ENCODE measurements at regions not wholly inside any gene's neighbourhood (a gene's known extent, or its start where the extent isn't known, plus 50 kb on each side); places are given as distances from the start of the nearest gene placed in this dataset.

GRCh38 chr13:83618966-83619365 is 263.3 kb downstream of the SLITRK1 start:
- in situ Hi-C loops (cut with MboI; ENCODE audit: low sequenced_read_pairs) = no loop called here

GRCh38 chr13:83613524-83613923 is 268.8 kb downstream of the SLITRK1 start:
- in situ Hi-C loops (cut with MboI; ENCODE audit: low sequenced_read_pairs) = no loop called here

- in situ Hi-C loops (cut with MboI; ENCODE audit: low sequenced_read_pairs) = no loop called here
These were observed 280.7 kb downstream of the SLITRK1 start for GRCh38 chr13:83601539-83601938.

GRCh38 chr13:83592095-83592494 is 290.2 kb downstream of the SLITRK1 start:
- in situ Hi-C loops (cut with MboI; ENCODE audit: low sequenced_read_pairs) = no loop called here

- in situ Hi-C loops (cut with MboI; ENCODE audit: low sequenced_read_pairs) = no loop called here
These were observed 292.5 kb downstream of the SLITRK1 start for GRCh38 chr13:83589814-83590213.

DNA sequence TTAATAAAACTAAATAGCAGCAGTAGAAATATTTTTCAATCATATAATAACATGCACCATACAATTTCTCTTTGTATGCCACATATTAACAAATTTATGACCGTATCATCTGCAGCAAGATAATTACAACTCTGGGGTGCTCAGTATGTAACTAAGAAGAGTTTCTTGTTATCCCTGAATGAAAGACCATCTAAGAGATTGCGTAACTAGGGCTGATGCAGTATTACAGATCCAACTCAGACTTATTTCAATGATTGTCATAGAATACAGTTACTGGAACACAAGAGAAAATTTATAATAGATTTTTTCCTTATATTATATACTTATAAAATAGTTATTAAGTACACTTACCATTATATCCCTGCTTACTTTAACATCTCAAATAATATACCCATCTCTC is 305.1 kb downstream of the SLITRK1 start:
- in situ Hi-C loops (cut with MboI; ENCODE audit: low sequenced_read_pairs) = no loop called here

- in situ Hi-C loops (cut with MboI; ENCODE audit: low sequenced_read_pairs) = no loop called here
These were observed 314.3 kb downstream of the SLITRK1 start for GRCh38 chr13:83568019-83568418.

DNA sequence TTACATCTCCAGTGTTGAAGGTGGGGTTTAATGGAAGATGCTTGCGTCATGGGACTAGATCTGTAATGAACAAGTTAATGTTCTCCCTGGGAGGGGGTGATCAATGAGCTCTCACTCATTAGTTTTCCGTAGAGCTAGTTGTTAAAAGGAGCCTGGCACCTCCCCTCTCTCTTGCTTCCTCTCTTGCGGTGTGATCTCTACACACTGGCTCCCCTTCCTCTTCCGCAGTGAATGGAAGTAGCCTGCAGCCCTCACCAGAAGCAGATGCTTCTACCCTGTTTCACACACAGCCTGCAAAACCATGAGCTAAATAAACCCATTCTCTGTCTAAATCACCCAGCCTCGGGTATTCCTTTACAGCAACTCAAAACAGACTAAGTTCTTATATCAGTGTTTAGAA is 318.8 kb downstream of the SLITRK1 start:
- in situ Hi-C loops (cut with MboI; ENCODE audit: low sequenced_read_pairs) = no loop called here

- in situ Hi-C loops (cut with MboI; ENCODE audit: low sequenced_read_pairs) = no loop called here
These were observed 324.4 kb downstream of the SLITRK1 start for GRCh38 chr13:83557845-83558244.

DNA sequence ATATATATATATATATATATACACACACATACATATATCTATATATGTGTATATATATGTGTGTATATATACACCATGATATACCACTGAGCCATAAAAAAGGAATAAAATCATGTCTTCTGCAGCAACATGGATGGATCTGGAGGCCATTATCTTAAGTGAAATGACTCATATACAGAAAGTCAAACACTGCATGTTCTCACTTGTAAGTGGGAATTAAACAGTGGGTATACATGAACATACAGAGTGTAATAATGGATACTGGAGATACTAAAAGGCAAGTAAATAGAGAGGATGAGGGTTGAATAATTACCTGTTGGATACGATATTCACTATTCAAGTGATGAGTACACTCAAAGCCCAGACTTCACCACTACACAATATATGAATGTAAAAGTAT is 332.6 kb downstream of the SLITRK1 start:
- in situ Hi-C loops (cut with MboI; ENCODE audit: low sequenced_read_pairs) = no loop called here

DNA sequence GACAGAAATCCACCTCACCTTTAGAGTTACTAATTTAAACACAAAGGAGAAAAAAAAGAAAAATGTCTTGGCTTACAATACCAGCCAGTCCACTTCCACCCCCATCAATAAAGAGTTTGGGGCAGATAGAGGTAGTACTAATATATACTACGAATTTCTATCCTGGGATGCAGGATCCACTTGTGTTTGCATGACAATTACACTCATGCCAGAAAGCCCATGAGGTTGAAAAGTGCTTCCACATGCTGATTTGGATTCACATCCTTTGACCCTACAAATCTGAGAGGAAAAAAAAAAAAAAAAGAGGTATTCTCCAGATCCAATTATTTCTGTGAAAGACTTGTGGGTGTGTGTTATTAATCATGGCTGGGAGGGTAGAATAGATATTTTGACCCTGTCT is 335.2 kb downstream of the SLITRK1 start:
- in situ Hi-C loops (cut with MboI; ENCODE audit: low sequenced_read_pairs) = no loop called here

GRCh38 chr13:83546476-83546875 is 335.8 kb downstream of the SLITRK1 start:
- in situ Hi-C loops (cut with MboI; ENCODE audit: low sequenced_read_pairs) = no loop called here

- in situ Hi-C loops (cut with MboI; ENCODE audit: low sequenced_read_pairs) = no loop called here
These were observed 343.6 kb downstream of the SLITRK1 start for GRCh38 chr13:83538636-83539035.

- in situ Hi-C loops (cut with MboI; ENCODE audit: low sequenced_read_pairs) = no loop called here
These were observed 345.3 kb downstream of the SLITRK1 start for GRCh38 chr13:83536941-83537340.

DNA sequence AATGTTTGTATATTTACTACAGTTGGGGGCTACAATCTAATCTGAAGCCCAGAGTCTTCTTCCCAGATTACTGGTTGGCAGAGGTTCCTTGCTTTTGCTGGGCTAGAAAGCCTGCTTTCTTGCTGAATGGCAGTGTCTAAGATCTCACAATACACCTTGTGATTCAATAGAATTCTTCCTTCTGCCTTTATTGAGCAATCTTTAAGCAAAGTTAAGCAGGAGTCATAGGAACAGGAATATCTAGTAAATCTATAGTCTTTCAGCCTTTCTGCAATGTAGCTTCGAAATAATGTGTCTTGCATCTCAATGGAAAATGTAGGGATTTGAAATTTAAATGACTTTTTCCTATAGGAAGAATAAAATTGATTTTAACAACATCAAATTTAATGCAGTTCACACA is 346.1 kb downstream of the SLITRK1 start:
- in situ Hi-C loops (cut with MboI; ENCODE audit: low sequenced_read_pairs) = no loop called here

- in situ Hi-C loops (cut with MboI; ENCODE audit: low sequenced_read_pairs) = no loop called here
These were observed 349.5 kb downstream of the SLITRK1 start for GRCh38 chr13:83532809-83533208.

DNA sequence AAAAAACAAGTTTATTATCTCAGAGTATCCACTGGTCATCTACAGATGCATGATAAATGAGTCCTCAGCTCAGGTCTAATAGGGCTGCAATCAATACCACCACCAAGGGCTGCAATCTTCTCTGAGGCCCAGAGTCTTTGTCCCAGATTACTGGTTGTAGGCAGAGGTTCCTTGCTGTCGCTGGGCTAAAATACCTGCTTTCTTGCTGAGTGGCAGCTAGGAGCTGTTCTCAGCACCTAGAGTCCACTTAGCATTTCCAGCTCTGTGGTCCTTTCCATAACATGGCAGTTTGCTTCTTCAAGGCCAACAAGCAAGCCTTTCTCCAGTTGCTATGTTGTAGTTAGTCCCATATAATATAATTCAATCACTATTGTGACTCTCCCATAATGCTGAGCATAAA is 351.3 kb downstream of the SLITRK1 start:
- in situ Hi-C loops (cut with MboI; ENCODE audit: low sequenced_read_pairs) = no loop called here

GRCh38 chr13:83516781-83517180 is 365.5 kb downstream of the SLITRK1 start:
- in situ Hi-C loops (cut with MboI; ENCODE audit: low sequenced_read_pairs) = no loop called here

- in situ Hi-C loops (cut with MboI; ENCODE audit: low sequenced_read_pairs) = no loop called here
These were observed 366.8 kb downstream of the SLITRK1 start for GRCh38 chr13:83515268-83516015.

DNA sequence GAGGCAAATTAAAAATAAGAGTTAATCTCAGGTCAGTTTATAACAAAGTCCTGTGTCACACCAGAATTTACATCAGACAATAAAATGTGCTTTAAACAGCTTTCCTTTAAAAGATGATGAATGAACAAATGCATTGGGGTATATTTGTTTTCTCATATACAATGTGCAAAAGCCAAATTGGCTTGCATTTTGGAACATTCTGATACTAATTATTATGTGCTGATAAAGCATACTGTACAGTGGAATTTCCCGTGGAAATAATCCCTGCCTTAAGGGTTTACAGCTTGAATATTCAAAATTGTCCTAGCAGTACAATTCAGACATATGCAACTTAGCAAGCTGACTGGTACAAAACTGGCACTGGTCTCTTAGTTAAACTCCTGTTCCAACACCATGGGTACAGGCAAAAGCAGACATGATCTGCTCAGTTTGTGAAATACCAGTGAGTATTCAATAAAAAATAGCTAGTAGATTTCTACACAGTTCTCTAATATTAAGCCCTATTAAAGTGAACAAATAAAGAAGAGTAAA is 373.4 kb downstream of the SLITRK1 start:
- in situ Hi-C loops (cut with MboI; ENCODE audit: low sequenced_read_pairs) = no loop called here

- in situ Hi-C loops (cut with MboI; ENCODE audit: low sequenced_read_pairs) = no loop called here
These were observed 378.9 kb downstream of the SLITRK1 start for GRCh38 chr13:83503424-83503823.

GRCh38 chr13:83499286-83499685 is 383.0 kb downstream of the SLITRK1 start:
- in situ Hi-C loops (cut with MboI; ENCODE audit: low sequenced_read_pairs) = no loop called here
